ENCODE measurements at regions not wholly inside any gene's neighbourhood (a gene's known extent, or its start where the extent isn't known, plus 50 kb on each side); places are given as distances from the start of the nearest gene placed in this dataset.

DNA sequence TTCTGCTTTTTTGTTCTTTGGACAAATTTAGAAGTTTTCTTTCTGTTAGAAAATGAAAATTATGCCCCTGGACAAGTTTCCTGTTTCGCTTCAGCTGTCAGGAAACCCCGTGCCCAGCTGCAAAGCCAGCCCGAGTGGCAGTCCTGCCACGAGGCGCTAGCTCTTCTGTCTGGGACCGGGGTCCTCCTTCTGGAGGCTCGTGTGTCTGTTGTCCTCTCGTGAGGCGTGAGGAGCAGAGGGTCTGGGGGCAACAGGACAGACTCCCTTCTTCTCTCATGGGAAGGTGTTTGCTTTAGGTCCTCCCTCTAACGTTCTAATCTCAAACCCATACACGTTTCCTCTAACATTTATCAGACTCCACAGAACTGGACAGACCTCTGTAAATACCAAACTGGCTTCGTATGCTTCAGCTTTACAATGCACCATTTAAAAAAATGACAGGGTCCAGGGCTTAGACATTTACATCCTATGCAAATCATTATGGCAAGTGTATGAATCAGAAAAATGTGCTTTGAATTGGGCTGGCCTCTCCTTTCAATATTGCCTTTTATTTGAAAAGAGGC, 184.5 kb upstream of the SHH start:
- in situ Hi-C loops (cut with HindIII; ENCODE audit: low sequenced_read_pairs): no loop called here
- no peak overlapping the region for H3K4me3 ChIP-seq (ENCODE audit: low read depth, low read length)
- TF ChIP-seq, protein P1, sequence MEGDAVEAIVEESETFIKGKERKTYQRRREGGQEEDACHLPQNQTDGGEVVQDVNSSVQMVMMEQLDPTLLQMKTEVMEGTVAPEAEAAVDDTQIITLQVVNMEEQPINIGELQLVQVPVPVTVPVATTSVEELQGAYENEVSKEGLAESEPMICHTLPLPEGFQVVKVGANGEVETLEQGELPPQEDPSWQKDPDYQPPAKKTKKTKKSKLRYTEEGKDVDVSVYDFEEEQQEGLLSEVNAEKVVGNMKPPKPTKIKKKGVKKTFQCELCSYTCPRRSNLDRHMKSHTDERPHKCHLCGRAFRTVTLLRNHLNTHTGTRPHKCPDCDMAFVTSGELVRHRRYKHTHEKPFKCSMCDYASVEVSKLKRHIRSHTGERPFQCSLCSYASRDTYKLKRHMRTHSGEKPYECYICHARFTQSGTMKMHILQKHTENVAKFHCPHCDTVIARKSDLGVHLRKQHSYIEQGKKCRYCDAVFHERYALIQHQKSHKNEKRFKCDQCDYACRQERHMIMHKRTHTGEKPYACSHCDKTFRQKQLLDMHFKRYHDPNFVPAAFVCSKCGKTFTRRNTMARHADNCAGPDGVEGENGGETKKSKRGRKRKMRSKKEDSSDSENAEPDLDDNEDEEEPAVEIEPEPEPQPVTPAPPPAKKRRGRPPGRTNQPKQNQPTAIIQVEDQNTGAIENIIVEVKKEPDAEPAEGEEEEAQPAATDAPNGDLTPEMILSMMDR (IDR thresholded peaks at IDR 0.05; ENCODE audit: low read depth, low read length): no peak
- no peak for DNase-seq (ENCODE audit: low read depth, low spot score)

DNA sequence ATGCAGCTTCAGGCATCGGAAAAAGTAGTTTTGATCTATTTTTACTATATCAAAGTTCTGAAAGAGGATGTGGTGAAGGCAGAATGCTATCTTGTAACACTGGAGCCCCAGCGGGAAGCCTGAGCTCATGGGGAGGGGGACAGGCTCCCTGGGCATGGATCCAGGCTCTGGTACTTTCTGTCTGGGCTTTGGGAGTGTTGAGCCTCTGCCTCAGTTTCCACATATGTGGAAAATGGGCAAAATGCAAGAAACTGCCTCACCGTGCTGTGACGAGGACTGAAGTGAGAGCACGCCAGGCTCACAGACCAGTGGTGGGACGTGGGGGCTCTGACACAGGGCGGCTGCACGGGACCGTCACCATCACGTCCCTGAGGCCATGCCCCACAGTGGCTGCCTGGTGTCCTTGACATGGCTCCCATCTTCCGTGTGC, 182.9 kb upstream of the SHH start:
- in situ Hi-C loops (cut with HindIII; ENCODE audit: low sequenced_read_pairs): no loop called here
- H3K4me3 ChIP-seq (ENCODE audit: low read depth, low read length): no peak overlapping the region
- TF ChIP-seq, protein P1 (IDR thresholded peaks at IDR 0.05; ENCODE audit: low read depth, low read length): no peak
- no peak for DNase-seq (ENCODE audit: low read depth, low spot score)

DNA sequence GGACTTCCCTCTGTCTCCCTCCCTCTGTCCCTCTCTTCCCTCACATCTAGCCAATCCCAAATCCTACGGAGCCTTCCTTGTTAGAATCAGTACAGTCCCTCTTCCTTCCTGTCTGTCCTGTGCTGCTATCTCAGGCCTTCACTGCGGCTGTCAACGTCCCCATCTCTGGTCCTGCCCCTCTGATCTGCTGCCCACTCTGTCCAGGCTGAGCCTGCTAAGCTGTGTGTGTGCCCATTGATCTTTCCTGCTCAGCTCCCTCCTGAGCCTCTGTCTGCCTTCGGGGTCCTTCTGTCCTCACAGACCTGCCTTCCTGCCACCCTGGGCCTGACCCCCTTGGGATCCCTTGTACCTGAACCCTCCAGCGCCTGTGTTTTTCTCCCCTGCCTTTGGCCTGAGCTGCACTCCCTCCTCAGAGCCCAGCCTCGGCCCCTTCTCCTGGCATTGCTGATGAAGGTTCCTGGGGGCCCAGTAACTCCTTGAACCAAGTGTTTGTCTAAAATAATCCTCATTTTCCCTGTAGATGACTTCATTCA, 182.1 kb upstream of the SHH start:
- in situ Hi-C loops (cut with HindIII; ENCODE audit: low sequenced_read_pairs): no loop called here
- TF ChIP-seq, protein P1 (IDR thresholded peaks at IDR 0.05; ENCODE audit: low read depth, low read length): no peak
- DNase-seq (ENCODE audit: low read depth, low spot score): no peak
- no peak overlapping the region for H3K4me3 ChIP-seq (ENCODE audit: low read depth, low read length)

- H3K4me3 ChIP-seq (ENCODE audit: low read depth, low read length): no peak overlapping the region
- no peak for DNase-seq (ENCODE audit: low read depth, low spot score)
- TF ChIP-seq, protein P1 (IDR thresholded peaks at IDR 0.05; ENCODE audit: low read depth, low read length): no peak
- in situ Hi-C loops (cut with HindIII; ENCODE audit: low sequenced_read_pairs): no loop called here
Measured at GRCh38 chr7:155993420-155994278, 181.4 kb upstream of the SHH start.

GRCh38 chr7:155992974-155993373, 180.7 kb upstream of the SHH start:
- in situ Hi-C loops (cut with HindIII; ENCODE audit: low sequenced_read_pairs): no loop called here
- TF ChIP-seq, protein P1 (IDR thresholded peaks at IDR 0.05; ENCODE audit: low read depth, low read length): no peak
- no peak for DNase-seq (ENCODE audit: low read depth, low spot score)
- no peak overlapping the region for H3K4me3 ChIP-seq (ENCODE audit: low read depth, low read length)

DNA sequence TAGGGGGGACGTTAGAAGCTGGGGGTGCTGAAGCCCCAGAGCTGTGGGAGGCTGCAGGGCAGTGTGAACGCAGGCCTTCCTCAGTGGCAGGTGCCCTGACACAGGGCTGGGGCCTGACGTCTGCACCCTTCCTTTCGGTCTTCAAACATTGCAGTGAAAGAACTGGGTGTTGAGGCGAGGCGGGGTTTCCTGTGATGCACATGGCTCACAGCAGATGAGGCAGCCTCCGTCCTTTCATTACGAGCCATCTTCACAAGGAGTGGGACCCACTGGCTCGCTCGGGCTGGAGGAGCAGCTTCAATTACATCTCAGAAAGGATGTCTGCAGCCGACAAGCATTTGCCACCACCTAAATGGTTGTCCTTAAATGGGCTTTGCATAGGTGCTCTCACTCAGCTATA, 180.3 kb upstream of the SHH start:
- no peak for DNase-seq (ENCODE audit: low read depth, low spot score)
- TF ChIP-seq, protein P1 (IDR thresholded peaks at IDR 0.05; ENCODE audit: low read depth, low read length): no peak
- in situ Hi-C loops (cut with HindIII; ENCODE audit: low sequenced_read_pairs): no loop called here
- no peak overlapping the region for H3K4me3 ChIP-seq (ENCODE audit: low read depth, low read length)
